Gastroesophageal sphincter (tissue), 4 donors: ENCODE measurements at regions not wholly inside any gene's neighbourhood (a gene's known extent, or its start where the extent isn't known, plus 50 kb on each side); places are given as distances from the start of the nearest gene placed in this dataset.

ENCODE experiments used
- ATAC-seq: fragments of 150-250 bp; one replicate; pipeline ENCODE4 v1.9.1; 2016; ENCODE audit warnings: mild to moderate bottlenecking, moderate library complexity
- H3K27ac ChIP-seq, 4 donors: fragments of 200-600 bp; sonication (generic) in 3 of 4; 1 replicate in 3 of 4; 2 replicates in 1 of 4; pipeline ENCODE4 v1.5.1; 2016 to 2019
- H3K27me3 ChIP-seq: fragments of 200-600 bp; sonication (generic); one replicate; pipeline ENCODE4 v1.5.1; 2019
- H3K36me3 ChIP-seq, 2 donors: fragments of 200-600 bp; sonication (generic); one replicate each; pipeline ENCODE4 v1.5.1; 2019; ENCODE audit warnings: control low read depth in 1 of 2
- H3K4me1 ChIP-seq, 3 donors: fragments of 200-600 bp; sonication (generic); 1 replicate in 2 of 3; 2 replicates in 1 of 3; pipeline ENCODE4 v1.5.1; 2016 to 2019; ENCODE audit warnings: control low read depth in 2 of 3
- H3K4me3 ChIP-seq, 2 donors: fragments of 200-600 bp; sonication (generic); one replicate each; pipeline ENCODE4 v1.5.1; 2019; ENCODE audit warnings: mild to moderate bottlenecking in 1 of 2, moderate library complexity in 1 of 2
- H3K9me3 ChIP-seq, 3 donors: fragments of 200-600 bp; sonication (generic); one replicate each; pipeline ENCODE4 v1.5.1; 2017 to 2019; ENCODE audit warnings: control low read depth in 2 of 3
- EP300 ChIP-seq: sonication (generic); formaldehyde crosslinking; IDR thresholded peaks from one replicate; pipeline ENCODE4 v1.6.1; 2017; ENCODE audit warnings: antibody characterized with exemption, mild to moderate bottlenecking
- POLR2A ChIP-seq, 2 donors: fragments of 450-650 bp; IDR thresholded peaks; one replicate each; pipeline ENCODE4 v1.6.1; 2017; ENCODE audit warnings: antibody characterized with exemption in 2 of 2, mild to moderate bottlenecking in 2 of 2, moderate library complexity in 1 of 2
- POLR2AphosphoS5 ChIP-seq: sonication (generic); formaldehyde crosslinking; IDR thresholded peaks from one replicate; pipeline ENCODE4 v1.6.1; 2017; ENCODE audit warnings: antibody characterized with exemption
- WGBS, 2 donors: methylation state at CpG; one replicate each; pipeline ENCODE4 v1.1.5; 2018; ENCODE audit warnings: low coverage in 1 of 2; 5-methylcytosine and 5-hydroxymethylcytosine counted together
- TF ChIP-seq, protein P1 (sequence below), 4 experiments: fragments of 200-600 bp in 2 of 4; fragments of 450-650 bp in 2 of 4; sonication (generic) in 1 of 4; IDR thresholded peaks; one replicate each; pipeline ENCODE4 v1.5.1; 2017 to 2019; ENCODE audit warnings: antibody characterized with exemption in 4 of 4, mild to moderate bottlenecking in 2 of 4, moderate library complexity in 2 of 4

DNA sequence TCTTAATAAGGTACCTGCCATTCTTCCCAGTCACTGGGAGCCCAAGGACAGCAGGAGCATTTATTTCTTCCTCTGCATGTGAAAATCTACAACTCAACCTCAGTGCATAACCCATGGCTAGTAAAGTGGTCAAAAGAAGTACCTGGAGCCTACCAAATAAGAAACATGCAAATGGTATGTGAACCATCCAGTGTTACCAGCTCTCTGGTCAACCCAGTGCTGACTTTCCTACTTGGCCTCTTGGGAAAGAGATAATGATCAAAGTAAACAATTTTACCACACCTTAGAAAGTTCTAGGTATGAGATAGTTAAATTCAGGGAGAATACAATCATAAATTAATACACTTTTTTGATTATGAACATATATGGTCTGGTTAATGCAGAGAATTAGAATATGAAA lies 325.6 kb downstream of the ENC1 start:
- peaks cover 0 to 10% (median 0%) of the 10 kb centered on the region in 3 donors for H3K4me1 ChIP-seq
- no peak overlapping the region for H3K27ac ChIP-seq
- TF ChIP-seq POLR2AphosphoS5 (no peak), EP300 (no peak), POLR2A (IDR thresholded peaks at IDR 0.05) (no peak)
- TF ChIP-seq, protein P1, sequence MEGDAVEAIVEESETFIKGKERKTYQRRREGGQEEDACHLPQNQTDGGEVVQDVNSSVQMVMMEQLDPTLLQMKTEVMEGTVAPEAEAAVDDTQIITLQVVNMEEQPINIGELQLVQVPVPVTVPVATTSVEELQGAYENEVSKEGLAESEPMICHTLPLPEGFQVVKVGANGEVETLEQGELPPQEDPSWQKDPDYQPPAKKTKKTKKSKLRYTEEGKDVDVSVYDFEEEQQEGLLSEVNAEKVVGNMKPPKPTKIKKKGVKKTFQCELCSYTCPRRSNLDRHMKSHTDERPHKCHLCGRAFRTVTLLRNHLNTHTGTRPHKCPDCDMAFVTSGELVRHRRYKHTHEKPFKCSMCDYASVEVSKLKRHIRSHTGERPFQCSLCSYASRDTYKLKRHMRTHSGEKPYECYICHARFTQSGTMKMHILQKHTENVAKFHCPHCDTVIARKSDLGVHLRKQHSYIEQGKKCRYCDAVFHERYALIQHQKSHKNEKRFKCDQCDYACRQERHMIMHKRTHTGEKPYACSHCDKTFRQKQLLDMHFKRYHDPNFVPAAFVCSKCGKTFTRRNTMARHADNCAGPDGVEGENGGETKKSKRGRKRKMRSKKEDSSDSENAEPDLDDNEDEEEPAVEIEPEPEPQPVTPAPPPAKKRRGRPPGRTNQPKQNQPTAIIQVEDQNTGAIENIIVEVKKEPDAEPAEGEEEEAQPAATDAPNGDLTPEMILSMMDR (IDR thresholded peaks at IDR 0.05) = no peak
- no peak overlapping the region for H3K4me3 ChIP-seq
- H3K9me3 ChIP-seq = no peaks in the 10 kb centered on the region
- no peak for ATAC-seq
- H3K36me3 ChIP-seq = no peaks in the 10 kb centered on the region
- H3K27me3 ChIP-seq = no peaks in the 10 kb centered on the region

DNA sequence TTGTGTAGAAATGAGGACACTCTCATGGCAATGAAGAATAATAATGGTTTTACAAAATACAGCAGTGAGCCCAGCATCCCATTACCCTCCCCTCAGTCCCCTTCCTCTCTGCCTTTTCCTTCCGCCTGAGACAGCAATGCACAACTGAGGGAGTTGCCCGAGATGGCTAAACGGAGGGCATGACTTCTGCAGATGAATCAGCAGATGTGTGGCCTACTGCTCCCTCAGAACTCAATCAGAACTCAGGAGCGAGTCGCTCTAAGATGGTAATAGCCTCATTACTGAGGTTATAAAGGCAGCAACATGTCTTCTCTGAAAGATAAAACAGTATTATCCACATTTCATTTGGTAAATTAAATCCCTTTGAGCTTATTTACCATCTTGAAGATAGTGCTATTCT lies 326.6 kb downstream of the ENC1 start:
- 82 to 90% methylated on average over 3 to 5 of the region's 5 CpGs for WGBS, 2 donors
- no peak overlapping the region for H3K27ac ChIP-seq
- H3K4me1 ChIP-seq = peaks cover 0 to 10% (median 0%) of the 10 kb centered on the region in 3 donors
- no peaks in the 10 kb centered on the region for H3K27me3 ChIP-seq
- no peaks in the 10 kb centered on the region for H3K36me3 ChIP-seq
- TF ChIP-seq, protein P1 (IDR thresholded peaks at IDR 0.05) = no peak
- no peak for TF ChIP-seq POLR2A (IDR thresholded peaks at IDR 0.05)
- no peak for TF ChIP-seq POLR2AphosphoS5
- no peak for TF ChIP-seq EP300
- H3K4me3 ChIP-seq = no peak overlapping the region
- no peaks in the 10 kb centered on the region for H3K9me3 ChIP-seq
- ATAC-seq = no peak

- 67 to 83% methylated on average over 1 to 2 of the region's 2 CpGs for WGBS, 2 donors
- no peak overlapping the region for H3K4me3 ChIP-seq
- no peaks in the 10 kb centered on the region for H3K9me3 ChIP-seq
- no peaks in the 10 kb centered on the region for H3K27me3 ChIP-seq
- peak overlapping the region in 1 of 4 donors; percentile 26 for H3K27ac ChIP-seq
- no peak for TF ChIP-seq POLR2AphosphoS5
- TF ChIP-seq EP300 = no peak
- no peak for TF ChIP-seq POLR2A (IDR thresholded peaks at IDR 0.05)
- TF ChIP-seq, protein P1 (IDR thresholded peaks at IDR 0.05) = no peak
- no peaks in the 10 kb centered on the region for H3K36me3 ChIP-seq
- H3K4me1 ChIP-seq = peaks cover 0 to 10% (median 0%) of the 10 kb centered on the region in 3 donors
- no peak for ATAC-seq
Observed at GRCh38 chr5:74312746-74313145, 327.8 kb downstream of the ENC1 start.

GRCh38 chr5:74311961-74312360 lies 328.6 kb downstream of the ENC1 start:
- no CpG with 5 or more reads among the region's 1 CpG for WGBS, 2 donors
- TF ChIP-seq POLR2AphosphoS5 (peak; percentile 45), POLR2A (IDR thresholded peaks at IDR 0.05) (no peak)
- peak; percentile 90 for ATAC-seq

GRCh38 chr5:74310997-74311930 lies 329.3 kb downstream of the ENC1 start:
- WGBS, 2 donors = 74 to 79% methylated on average over 6 to 8 of the region's 8 CpGs
- no peaks in the 10 kb centered on the region for H3K36me3 ChIP-seq
- TF ChIP-seq, protein P1 (IDR thresholded peaks at IDR 0.05) = no peak
- TF ChIP-seq EP300 (no peak), POLR2AphosphoS5 (no peak), POLR2A (IDR thresholded peaks at IDR 0.05) (no peak)

More at GRCh38 chr5:74311961-74312360, 328.6 kb downstream of the ENC1 start:
- Histone ChIP-seq H3K4me1 (peaks cover 0 to 10% (median 0%) of the 10 kb centered on the region in 3 donors), H3K27ac (peak overlapping the region in 1 of 4 donors; percentile 26), H3K27me3 (no peaks in the 10 kb centered on the region), H3K9me3 (no peaks in the 10 kb centered on the region), H3K4me3 (no peak overlapping the region), H3K36me3 (no peaks in the 10 kb centered on the region)

More at GRCh38 chr5:74310997-74311930, 329.3 kb downstream of the ENC1 start:
- ATAC-seq = no peak
- Histone ChIP-seq H3K4me1 (peaks cover 0 to 5% (median 0%) of the 10 kb centered on the region in 3 donors), H3K9me3 (no peaks in the 10 kb centered on the region), H3K27ac (peak overlapping the region in 1 of 4 donors; percentile 26), H3K27me3 (no peaks in the 10 kb centered on the region), H3K4me3 (no peak overlapping the region)
